MM.1S (cell line): ENCODE measurements at regions not wholly inside any gene's neighbourhood (a gene's known extent, or its start where the extent isn't known, plus 50 kb on each side); places are given as distances from the start of the nearest gene placed in this dataset.

Experiments used
- DNase-seq: peaks from one replicate; pipeline ENCODE4 v3.0.0-alpha.2; 2015
- H2AFZ ChIP-seq: fragments of 300-600 bp; sonication (generic); 2 replicates; pipeline ENCODE4 v1.6.0; 2016; ENCODE audit warnings: antibody characterized with exemption, low read length
- H3F3A ChIP-seq: fragments of 300-600 bp; sonication (generic); 2 replicates; pipeline ENCODE4 v1.6.1; 2016; ENCODE audit warnings: mild to moderate bottlenecking, antibody characterized with exemption, low read length, moderate library complexity, mixed read lengths; ENCODE audit not compliant: insufficient read depth
- H3K27ac ChIP-seq: fragments of 300-600 bp; sonication (generic); 2 replicates; pipeline ENCODE4 v1.5.1; 2016; ENCODE audit warnings: mild to moderate bottlenecking, low read length
- H3K27me3 ChIP-seq: fragments of 300-600 bp; sonication (generic); replicated peaks from 2 replicates; pipeline ENCODE4 v1.6.0; 2016; ENCODE audit warnings: low read length; ENCODE audit not compliant: insufficient read depth
- H3K36me3 ChIP-seq: fragments of 300-600 bp; sonication (generic); replicated peaks from 2 replicates; pipeline ENCODE4 v1.6.1; 2016; ENCODE audit warnings: mild to moderate bottlenecking, low read length, mixed read lengths; ENCODE audit not compliant: insufficient read depth
- H3K4me1 ChIP-seq: fragments of 300-600 bp; sonication (generic); 2 replicates; pipeline ENCODE4 v1.6.1; 2016; ENCODE audit warnings: low read length, mixed read lengths
- H3K4me2 ChIP-seq: fragments of 300-600 bp; sonication (generic); 2 replicates; pipeline ENCODE4 v1.6.0; 2016; ENCODE audit warnings: low read depth, low read length
- H3K4me3 ChIP-seq: fragments of 300-600 bp; sonication (generic); 2 replicates; pipeline ENCODE4 v1.5.1; 2016; ENCODE audit warnings: low read length, mixed read lengths
- H3K79me2 ChIP-seq: fragments of 300-600 bp; sonication (generic); 2 replicates; pipeline ENCODE4 v1.6.1; 2016; ENCODE audit warnings: mixed run types, low read length, mixed read lengths
- H3K9ac ChIP-seq: fragments of 300-600 bp; sonication (generic); 2 replicates; pipeline ENCODE4 v1.6.1; 2016; ENCODE audit warnings: low read length, mixed read lengths
- H3K9me2 ChIP-seq: fragments of 300-600 bp; sonication (generic); replicated peaks from 2 replicates; pipeline ENCODE4 v1.6.1; 2016; ENCODE audit warnings: mild to moderate bottlenecking, low read length, mixed read lengths; ENCODE audit not compliant: insufficient read depth
- H3K9me3 ChIP-seq: fragments of 300-600 bp; sonication (generic); replicated peaks from 2 replicates; pipeline ENCODE4 v1.6.1; 2016; ENCODE audit warnings: mild to moderate bottlenecking, low read length, mixed read lengths; ENCODE audit not compliant: insufficient read depth
- H4K20me1 ChIP-seq: fragments of 300-600 bp; sonication (generic); 2 replicates; pipeline ENCODE4 v1.6.1; 2016; ENCODE audit warnings: mild to moderate bottlenecking, low read length, moderate library complexity, mixed read lengths; ENCODE audit not compliant: insufficient read depth
- EZH2 ChIP-seq: fragments of 300-600 bp; sonication (generic); optimal IDR thresholded peaks from 2 replicates; pipeline ENCODE3; 2017; ENCODE audit warnings: low read depth, mild to moderate bottlenecking, antibody characterized with exemption, low read length, mixed read lengths
- EZH2phosphoT487 ChIP-seq: fragments of 300-600 bp; sonication (generic); IDR thresholded peaks from 2 replicates; pipeline ENCODE4 v1.6.1; 2018; ENCODE audit warnings: antibody characterized with exemption, low read length
- TF ChIP-seq, protein P1 (sequence below): fragments of 300-600 bp; sonication (generic); IDR thresholded peaks from 2 replicates; pipeline ENCODE4 v1.5.1; 2016; ENCODE audit warnings: antibody characterized with exemption, low read length, mixed read lengths

DNA sequence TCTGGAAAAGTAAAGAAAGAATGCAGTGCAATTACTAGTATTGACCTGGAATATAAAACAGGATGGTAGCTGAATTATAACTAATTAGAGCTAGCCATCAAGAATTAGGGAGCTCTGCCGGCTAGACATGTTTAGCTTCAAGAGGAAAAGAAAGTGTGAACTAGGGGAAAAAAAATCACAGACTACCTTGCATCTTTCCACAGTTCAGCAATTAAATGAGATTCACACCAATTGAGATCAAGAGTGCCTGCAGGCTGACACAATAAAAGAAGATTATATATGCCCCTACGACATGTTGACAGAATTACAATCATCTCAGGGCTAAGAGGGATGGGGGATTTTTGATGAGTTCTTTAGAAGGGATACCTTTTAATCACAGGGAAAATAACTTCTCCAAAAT is 303.3 kb upstream of the CELF2 start:
- Histone ChIP-seq H3K4me1 (no peaks in the 10 kb centered on the region), H3K4me2 (no peak overlapping the region), H2AFZ (no peak overlapping the region), H3K9ac (no peak overlapping the region), H3K4me3 (no peak overlapping the region), H3K79me2 (no peaks in the 10 kb centered on the region), H3K9me3 (no peaks in the 10 kb centered on the region), H3K27ac (no peak overlapping the region), H4K20me1 (no peaks in the 10 kb centered on the region), H3K9me2 (no peaks in the 10 kb centered on the region), H3K27me3 (no peaks in the 10 kb centered on the region), H3F3A (no peaks in the 10 kb centered on the region), H3K36me3 (no peaks in the 10 kb centered on the region)
- TF ChIP-seq, protein P1, sequence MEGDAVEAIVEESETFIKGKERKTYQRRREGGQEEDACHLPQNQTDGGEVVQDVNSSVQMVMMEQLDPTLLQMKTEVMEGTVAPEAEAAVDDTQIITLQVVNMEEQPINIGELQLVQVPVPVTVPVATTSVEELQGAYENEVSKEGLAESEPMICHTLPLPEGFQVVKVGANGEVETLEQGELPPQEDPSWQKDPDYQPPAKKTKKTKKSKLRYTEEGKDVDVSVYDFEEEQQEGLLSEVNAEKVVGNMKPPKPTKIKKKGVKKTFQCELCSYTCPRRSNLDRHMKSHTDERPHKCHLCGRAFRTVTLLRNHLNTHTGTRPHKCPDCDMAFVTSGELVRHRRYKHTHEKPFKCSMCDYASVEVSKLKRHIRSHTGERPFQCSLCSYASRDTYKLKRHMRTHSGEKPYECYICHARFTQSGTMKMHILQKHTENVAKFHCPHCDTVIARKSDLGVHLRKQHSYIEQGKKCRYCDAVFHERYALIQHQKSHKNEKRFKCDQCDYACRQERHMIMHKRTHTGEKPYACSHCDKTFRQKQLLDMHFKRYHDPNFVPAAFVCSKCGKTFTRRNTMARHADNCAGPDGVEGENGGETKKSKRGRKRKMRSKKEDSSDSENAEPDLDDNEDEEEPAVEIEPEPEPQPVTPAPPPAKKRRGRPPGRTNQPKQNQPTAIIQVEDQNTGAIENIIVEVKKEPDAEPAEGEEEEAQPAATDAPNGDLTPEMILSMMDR = no peak
- TF ChIP-seq EZH2phosphoT487 (no peak), EZH2 (no peak)
- no peak for DNase-seq

DNA sequence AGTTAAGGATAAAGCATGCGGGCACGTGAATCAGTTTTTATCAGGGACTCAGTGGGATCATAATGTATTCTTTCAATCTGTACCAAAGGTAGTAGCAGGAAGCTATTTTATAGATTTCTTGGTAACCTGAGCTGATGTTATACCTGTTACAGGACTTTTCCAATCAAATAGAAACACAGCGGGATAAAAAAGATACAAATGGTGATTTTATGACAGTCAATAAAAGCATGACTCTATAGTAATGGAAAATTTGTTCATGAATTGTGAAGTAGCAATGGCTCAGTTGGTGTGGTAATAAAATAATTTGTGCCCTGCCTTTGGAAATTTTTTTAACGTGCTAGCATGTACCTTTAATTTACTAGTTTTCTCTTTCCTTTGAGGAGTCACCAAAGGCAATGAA is 300.7 kb upstream of the CELF2 start:
- no peak overlapping the region for H3K27ac ChIP-seq
- no peaks in the 10 kb centered on the region for H3K4me1 ChIP-seq
- H3F3A ChIP-seq = no peaks in the 10 kb centered on the region
- no peaks in the 10 kb centered on the region for H3K27me3 ChIP-seq
- H3K9me2 ChIP-seq = no peaks in the 10 kb centered on the region; the same call in 1 of the 2 replicates
- no peak overlapping the region for H3K4me3 ChIP-seq
- no peak overlapping the region for H2AFZ ChIP-seq
- H3K9me3 ChIP-seq = no peaks in the 10 kb centered on the region
- no peak for DNase-seq
- H3K36me3 ChIP-seq = no peaks in the 10 kb centered on the region
- TF ChIP-seq EZH2phosphoT487 = no peak
- TF ChIP-seq, protein P1 = no peak
- no peak for TF ChIP-seq EZH2
- H3K79me2 ChIP-seq = no peaks in the 10 kb centered on the region
- H4K20me1 ChIP-seq = no peaks in the 10 kb centered on the region
- no peak overlapping the region for H3K9ac ChIP-seq
- no peak overlapping the region for H3K4me2 ChIP-seq

DNA sequence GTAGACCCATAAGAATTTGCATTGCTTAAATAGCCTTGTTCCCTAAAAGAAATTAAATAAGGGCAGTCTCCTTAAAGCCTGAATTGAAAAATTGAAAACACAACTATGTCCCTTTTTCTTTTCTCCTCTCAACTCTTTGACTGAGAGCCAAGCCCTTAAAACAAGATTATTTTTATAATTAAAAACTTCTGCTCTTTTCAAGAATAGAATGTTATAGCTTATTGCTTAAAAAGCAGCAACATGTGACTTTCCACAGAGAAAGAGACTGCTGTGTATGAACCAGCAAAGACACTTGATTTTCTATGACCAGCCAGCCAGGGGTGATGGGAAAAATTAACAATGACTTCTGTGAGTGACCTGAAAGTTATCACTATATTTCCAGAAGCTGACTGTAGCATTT is 295.2 kb upstream of the CELF2 start:
- no peaks in the 10 kb centered on the region for H4K20me1 ChIP-seq
- no peaks in the 10 kb centered on the region for H3K79me2 ChIP-seq
- no peak overlapping the region for H3K4me2 ChIP-seq
- no peak overlapping the region for H3K27ac ChIP-seq
- no peak overlapping the region for H3K9ac ChIP-seq
- no peaks in the 10 kb centered on the region for H3F3A ChIP-seq
- no peak for DNase-seq
- TF ChIP-seq, protein P1 = no peak
- TF ChIP-seq EZH2 (no peak), EZH2phosphoT487 (no peak)
- no peaks in the 10 kb centered on the region; the same call in 1 of the 2 replicates for H3K9me2 ChIP-seq
- 0 out of 2 replicates have a peak, but pooled peaks cover 4% of the 10 kb centered on the region for H3K4me1 ChIP-seq
- H3K4me3 ChIP-seq = no peak overlapping the region
- no peaks in the 10 kb centered on the region for H3K36me3 ChIP-seq
- no peaks in the 10 kb centered on the region for H3K27me3 ChIP-seq
- no peak overlapping the region for H2AFZ ChIP-seq
- no peaks in the 10 kb centered on the region for H3K9me3 ChIP-seq
